LNCAP (cell line): ENCODE measurements at regions not wholly inside any gene's neighbourhood (a gene's known extent, or its start where the extent isn't known, plus 50 kb on each side); places are given as distances from the start of the nearest gene placed in this dataset.

Experiments used
- TF ChIP-seq, protein P1 (sequence below): fragments of 450-650 bp; IDR thresholded peaks from 2 replicates; pipeline ENCODE4 v1.5.1; 2017; ENCODE audit warnings: mild to moderate bottlenecking

DNA sequence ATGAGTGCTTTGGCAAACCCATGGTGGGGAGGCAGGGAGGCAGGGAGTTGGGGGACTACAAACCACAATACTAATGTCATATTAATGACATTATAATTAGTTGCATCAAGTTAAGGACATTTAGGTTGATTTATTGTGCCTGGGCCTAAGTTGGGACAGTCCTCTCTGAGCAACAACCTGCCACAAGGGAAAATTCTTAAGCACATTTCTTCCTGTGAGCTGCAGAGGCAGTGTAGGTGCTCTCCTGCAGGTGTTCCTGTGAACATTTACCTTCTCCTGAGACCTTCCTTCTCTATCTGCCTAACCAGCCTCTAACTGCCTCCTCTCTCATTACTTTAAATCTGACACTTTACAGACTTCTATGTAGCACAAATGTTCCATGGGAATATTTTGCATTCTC lies 1830.0 kb upstream of the AGA start:
- TF ChIP-seq, protein P1, sequence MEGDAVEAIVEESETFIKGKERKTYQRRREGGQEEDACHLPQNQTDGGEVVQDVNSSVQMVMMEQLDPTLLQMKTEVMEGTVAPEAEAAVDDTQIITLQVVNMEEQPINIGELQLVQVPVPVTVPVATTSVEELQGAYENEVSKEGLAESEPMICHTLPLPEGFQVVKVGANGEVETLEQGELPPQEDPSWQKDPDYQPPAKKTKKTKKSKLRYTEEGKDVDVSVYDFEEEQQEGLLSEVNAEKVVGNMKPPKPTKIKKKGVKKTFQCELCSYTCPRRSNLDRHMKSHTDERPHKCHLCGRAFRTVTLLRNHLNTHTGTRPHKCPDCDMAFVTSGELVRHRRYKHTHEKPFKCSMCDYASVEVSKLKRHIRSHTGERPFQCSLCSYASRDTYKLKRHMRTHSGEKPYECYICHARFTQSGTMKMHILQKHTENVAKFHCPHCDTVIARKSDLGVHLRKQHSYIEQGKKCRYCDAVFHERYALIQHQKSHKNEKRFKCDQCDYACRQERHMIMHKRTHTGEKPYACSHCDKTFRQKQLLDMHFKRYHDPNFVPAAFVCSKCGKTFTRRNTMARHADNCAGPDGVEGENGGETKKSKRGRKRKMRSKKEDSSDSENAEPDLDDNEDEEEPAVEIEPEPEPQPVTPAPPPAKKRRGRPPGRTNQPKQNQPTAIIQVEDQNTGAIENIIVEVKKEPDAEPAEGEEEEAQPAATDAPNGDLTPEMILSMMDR: no peak

DNA sequence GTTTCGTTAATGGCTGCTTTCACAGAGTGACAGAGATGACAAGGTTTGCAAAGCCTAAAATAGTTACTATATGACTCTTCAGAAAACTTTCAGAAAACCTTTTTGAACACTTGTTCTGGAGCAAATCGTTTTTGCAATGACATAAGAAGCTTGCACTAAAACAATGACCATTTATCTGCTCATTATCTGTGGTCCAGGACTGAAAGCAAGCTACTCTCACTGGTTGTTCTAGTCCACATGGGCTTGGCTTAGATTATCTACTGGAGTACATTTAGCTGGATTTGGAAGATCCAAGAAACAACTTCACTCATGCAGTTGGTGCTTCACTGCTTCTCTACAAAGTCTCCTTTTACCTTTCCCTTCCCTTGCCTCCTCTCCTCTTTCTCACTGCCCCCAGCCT lies 1836.4 kb upstream of the AGA start:
- TF ChIP-seq, protein P1: no peak

DNA sequence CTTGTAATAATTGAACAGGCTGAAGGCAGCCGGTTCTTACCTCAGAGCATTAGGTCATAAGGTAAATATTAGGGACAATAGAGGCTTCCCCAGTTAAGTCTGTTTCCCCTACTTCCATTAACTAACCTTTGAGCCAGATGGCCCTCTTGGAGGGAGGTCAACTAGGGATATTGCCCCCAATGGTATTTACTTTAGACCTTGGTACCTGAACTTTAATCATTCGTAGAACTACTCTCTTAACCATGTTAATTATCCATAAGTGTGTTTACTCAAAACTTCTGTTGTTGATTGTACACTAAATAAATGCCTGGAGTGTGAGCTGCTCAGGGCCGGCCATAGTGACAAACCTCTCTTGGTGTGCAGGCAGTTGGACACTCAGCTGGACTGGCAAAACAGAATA lies 1843.5 kb upstream of the AGA start:
- TF ChIP-seq, protein P1: no peak

DNA sequence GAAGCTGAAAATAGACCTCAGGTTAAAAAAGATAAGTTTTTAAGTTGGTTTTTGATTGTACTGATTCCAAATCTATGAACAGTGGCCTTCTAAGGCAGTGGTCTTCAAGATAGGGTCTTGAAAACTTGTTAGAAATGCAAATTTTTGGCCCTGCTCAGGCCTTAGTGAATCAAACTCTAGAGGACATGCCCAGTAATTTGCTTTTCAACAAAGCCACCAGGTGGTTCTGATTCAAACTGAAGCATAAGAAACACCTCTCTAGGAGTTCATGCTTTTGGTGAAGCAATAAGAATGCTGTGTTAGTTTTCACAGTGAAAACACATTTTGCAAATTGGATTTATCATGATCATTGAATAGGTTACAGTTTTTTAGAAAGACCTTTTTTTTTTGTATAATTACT lies 1849.4 kb upstream of the AGA start:
- TF ChIP-seq, protein P1: no peak

DNA sequence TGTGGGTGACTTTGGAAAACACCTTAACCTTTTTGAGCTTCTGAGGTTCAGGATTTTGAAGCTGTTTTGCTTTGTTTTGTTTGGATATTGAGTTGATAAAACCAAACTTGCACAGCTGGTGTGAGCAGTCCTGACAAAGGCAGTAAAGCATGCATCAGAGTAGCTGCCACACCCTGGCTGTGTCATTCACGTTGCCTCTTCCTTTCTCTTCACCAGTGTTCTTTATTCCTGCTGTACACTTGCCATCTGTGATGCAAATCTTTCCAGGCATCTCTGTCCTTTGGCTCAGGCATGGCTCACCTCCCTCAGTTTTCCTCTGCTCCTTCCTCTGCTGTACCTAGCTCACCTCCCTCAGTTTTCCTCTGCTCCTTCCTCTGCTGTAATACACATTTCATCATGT lies 1850.2 kb upstream of the AGA start:
- TF ChIP-seq, protein P1: no peak

DNA sequence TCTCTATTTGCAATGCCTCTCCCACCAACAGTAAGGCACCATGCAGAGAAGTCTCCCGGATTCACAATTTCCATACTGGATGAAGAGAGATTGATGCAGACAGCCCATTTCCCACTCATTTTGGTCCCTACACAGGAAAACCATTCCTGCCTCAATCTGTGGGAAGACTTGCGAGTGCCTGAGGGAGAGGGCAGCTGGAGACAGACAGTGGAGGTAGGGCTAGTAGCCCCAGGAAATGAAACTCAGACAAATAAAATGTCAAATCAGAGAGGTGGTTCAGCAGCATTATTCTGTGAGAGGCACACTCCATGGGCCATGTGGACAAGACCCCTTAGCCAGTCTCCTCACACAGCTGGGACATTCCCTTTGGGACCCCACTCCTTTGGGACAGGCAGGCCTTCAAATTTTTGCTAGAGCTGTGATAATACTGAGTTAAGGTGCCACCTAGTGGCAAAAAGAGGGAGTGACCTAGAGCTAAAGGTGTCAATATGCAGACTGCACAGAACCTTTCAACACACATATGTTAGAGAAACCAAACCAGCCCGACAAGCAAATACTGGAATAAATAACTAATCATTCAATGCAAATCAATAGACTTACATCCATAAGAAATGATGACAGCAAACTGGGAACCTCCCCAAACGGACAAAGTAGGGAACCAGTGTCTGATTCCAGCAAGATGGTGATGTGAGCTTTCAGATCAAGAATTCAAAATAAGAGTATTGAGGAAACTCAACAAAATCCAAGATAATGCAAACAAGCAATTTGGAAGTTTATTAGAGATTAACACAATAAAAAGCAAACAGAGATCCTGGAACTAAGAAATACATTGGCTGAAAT lies 1865.3 kb upstream of the AGA start:
- TF ChIP-seq, protein P1: peak; percentile 63

DNA sequence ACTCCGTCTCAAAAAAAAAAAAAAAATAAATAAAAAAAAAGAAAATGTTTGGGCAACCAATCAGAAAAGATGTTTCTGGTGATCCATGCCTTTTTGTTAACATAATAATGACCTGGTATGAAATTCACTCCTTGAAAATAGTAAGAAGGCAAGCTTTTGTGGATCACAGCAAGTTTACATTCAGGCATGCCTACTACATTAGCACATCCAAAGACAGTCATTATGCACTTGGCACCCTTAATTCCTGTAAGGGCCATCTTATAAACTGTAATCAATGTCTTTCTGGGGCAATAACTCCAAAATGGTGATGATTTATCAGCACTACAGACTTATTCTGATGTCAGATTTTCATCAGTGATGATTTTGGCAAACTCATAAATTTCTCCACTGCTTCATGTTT lies 1871.6 kb upstream of the AGA start:
- TF ChIP-seq, protein P1: no peak
